SH-SY5Y (cell line): ENCODE measurements at regions not wholly inside any gene's neighbourhood (a gene's known extent, or its start where the extent isn't known, plus 50 kb on each side); places are given as distances from the start of the nearest gene placed in this dataset.

Experiments used
- GATA2 ChIP-seq: IDR thresholded peaks from 2 replicates; pipeline ENCODE4 v1.6.1; 2011; ENCODE audit warnings: mild to moderate bottlenecking, low read depth, low read length
- GATA3 ChIP-seq: IDR thresholded peaks from 2 replicates; pipeline ENCODE4 v1.6.1; 2011; ENCODE audit warnings: low read depth, mild to moderate bottlenecking, low read length, moderate library complexity

DNA sequence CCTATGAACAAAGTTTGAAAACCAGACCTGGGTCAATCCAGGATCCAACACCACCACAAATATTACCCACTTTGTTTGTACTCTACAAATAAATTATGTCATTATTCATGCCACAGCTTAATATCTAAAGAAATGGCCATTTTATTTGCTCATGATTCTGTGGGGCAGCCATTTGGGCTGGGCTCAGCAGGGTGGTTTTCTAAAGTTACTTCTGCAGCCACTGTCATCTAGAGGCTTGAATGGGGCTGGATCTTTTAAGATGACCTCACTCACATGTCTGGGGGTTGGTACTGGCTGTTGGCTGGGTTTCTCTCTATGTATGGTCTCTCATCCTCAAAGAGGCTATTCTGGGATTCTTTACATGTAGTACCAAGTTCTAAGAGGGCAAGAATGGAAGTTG, 96.2 kb downstream of the VCPKMT start:
- TF ChIP-seq GATA2 (no peak), GATA3 (no peak)
